T-helper 2 cell treated with Interferon-gamma antibody and Interleukin-4, amounts not matched to agents 5 μg/mL and 100 μg/mL, for 36 hours (primary cell): ENCODE measurements at regions not wholly inside any gene's neighbourhood (a gene's known extent, or its start where the extent isn't known, plus 50 kb on each side); places are given as distances from the start of the nearest gene placed in this dataset.

Experiments used
- DNase-seq: peaks from one replicate; pipeline ENCODE4 v3.0.0; 2021; ENCODE audit warnings: low spot score
- H3K27ac Mint-ChIP-seq: one replicate; pipeline ENCODE4 v1.8.0; 2021; ENCODE audit warnings: mild to moderate bottlenecking, mixed read lengths
- H3K27me3 Mint-ChIP-seq: one replicate; pipeline ENCODE4 v1.8.0; 2021; ENCODE audit warnings: low read depth, mixed read lengths
- H3K36me3 Mint-ChIP-seq: one replicate; pipeline ENCODE4 v1.8.0; 2021; ENCODE audit warnings: low read depth, mixed read lengths
- H3K4me1 Mint-ChIP-seq: one replicate; pipeline ENCODE4 v1.8.0; 2021; ENCODE audit warnings: low read depth, mixed read lengths
- H3K4me3 Mint-ChIP-seq: one replicate; pipeline ENCODE4 v1.8.0; 2022; ENCODE audit warnings: mild to moderate bottlenecking, moderate library complexity, mixed read lengths
- H3K9me3 Mint-ChIP-seq: one replicate; pipeline ENCODE4 v1.8.0; 2021; ENCODE audit warnings: mixed read lengths

DNA sequence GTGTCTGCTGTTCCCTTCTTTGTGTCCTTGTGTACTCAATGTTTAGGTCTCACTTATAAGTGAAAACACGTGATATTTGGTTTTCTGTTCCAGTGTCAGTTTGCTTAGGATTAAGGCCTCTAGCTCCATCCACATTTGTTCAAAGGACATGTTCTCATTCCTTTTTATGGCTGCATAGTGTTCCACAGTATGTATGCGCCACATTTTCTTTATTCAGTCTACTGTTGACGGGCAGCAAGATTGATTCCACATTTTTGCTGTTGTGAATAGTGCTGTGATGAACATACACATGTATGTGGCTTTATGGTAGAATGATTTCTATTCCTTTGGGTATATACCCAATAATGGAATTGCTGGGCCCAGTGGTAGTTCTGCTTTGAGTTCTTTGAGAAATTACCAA, 122.7 kb upstream of the THBS1 start:
- Mint-ChIP-seq H3K36me3 (no peaks in the 10 kb centered on the region), H3K4me3 (no peak overlapping the region), H3K27me3 (peaks cover 7% of the 10 kb centered on the region), H3K27ac (no peak overlapping the region), H3K9me3 (no peaks in the 10 kb centered on the region), H3K4me1 (no peaks in the 10 kb centered on the region)
- no peak for DNase-seq

DNA sequence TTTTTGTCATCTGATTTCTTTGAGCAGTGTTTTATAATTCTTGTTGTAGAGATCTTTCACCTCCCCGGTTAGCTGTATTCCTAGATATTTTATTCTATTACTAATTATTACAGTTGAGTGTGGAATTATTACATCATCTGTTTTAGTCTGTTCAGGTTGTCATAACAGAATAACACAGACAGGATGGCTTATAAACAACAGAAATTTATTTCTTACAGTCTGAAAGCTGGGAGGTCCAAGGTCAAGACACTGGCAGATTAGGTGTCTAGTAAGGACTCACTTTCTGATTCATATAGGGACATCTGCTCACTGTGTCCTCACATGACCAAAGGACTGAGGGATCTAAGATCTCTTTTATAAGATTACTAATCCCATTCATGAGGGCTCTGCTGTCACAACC, 121.3 kb upstream of the THBS1 start:
- no peaks in the 10 kb centered on the region for H3K36me3 Mint-ChIP-seq
- H3K27ac Mint-ChIP-seq, result no peak overlapping the region
- no peak overlapping the region for H3K4me3 Mint-ChIP-seq

DNA sequence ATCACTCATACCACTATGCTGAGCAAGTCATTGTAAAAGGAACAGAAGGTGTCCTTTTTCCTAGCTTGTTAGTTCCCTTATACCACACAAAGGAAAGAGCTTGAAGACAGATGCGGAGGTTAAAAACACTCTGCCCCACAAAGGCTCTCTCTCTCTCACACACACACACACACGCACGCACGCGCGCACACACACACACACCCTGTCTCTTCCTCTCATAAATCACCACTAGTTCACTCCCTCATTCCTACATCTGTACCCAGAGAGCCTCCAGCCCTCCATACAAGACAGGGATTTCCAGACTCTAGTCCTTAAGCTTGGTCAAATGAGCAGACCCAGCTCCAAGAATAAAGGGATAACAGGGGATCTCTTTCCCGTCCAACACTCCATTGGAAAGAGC, 120.1 kb upstream of the THBS1 start:
- H3K36me3 Mint-ChIP-seq, result no peaks in the 10 kb centered on the region
- H3K27ac Mint-ChIP-seq, result no peak overlapping the region
- H3K4me3 Mint-ChIP-seq, result no peak overlapping the region
- no peaks in the 10 kb centered on the region for H3K4me1 Mint-ChIP-seq
- no peak for DNase-seq
- H3K27me3 Mint-ChIP-seq, result peaks cover 8% of the 10 kb centered on the region
- H3K9me3 Mint-ChIP-seq, result no peaks in the 10 kb centered on the region

More for the DNA sequence above, 121.3 kb upstream of the THBS1 start:
- Mint-ChIP-seq H3K27me3 (peaks cover 8% of the 10 kb centered on the region), H3K4me1 (no peaks in the 10 kb centered on the region), H3K9me3 (no peaks in the 10 kb centered on the region)
- no peak for DNase-seq

DNA sequence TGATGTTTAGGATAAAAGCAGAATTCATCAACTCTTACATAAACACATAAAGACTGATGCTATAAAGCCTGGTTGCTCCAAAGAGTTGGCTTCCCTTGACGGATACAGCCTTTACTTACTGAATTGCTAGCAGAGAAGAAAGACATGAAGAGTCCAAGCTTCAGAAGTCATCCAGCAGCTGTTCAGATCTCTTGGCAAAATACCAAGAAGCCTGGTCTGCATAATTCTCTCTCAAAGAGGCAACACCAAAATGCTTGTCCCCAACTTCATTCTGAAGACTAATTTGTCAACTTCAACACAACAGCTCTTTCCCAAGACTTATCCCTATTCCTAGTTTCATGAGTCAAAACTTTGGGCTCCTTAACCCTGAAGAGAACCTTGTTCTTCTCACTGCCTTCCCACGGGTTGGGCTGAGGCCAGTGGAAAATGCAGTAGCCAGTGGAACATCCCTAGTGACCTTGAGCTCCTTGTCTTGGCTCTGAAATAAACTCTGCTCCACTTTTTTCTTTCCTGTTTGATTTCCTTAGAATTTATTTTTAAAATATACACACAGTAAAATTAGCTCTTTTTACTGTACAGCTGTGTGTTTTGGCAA, 119.2 kb upstream of the THBS1 start:
- no peak for DNase-seq
- Mint-ChIP-seq H3K27me3 (peaks cover 8% of the 10 kb centered on the region), H3K4me1 (no peaks in the 10 kb centered on the region), H3K36me3 (no peaks in the 10 kb centered on the region), H3K4me3 (no peak overlapping the region), H3K9me3 (no peaks in the 10 kb centered on the region), H3K27ac (no peak overlapping the region)

DNA sequence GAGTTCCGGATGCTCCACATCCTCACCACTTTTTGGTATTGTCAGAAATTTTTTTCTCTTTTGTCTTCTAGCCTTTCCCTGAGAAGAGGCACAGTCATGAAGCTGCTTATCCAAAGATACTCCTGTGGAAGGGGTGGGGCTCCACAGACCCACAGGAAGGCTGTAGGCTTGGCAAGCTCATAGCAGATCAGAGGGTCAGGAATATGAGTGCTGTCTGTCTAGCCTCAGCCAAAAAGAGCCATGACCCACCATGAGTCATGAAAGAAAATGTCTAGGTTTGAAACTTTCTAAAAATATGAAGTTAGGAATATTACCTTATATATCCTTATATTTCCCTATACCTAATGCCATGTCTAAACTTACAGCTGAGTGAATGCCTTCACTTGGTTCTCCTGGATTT, 118.2 kb upstream of the THBS1 start:
- H3K27ac Mint-ChIP-seq, result no peak overlapping the region
- no peaks in the 10 kb centered on the region for H3K36me3 Mint-ChIP-seq
- H3K27me3 Mint-ChIP-seq, result peaks cover 8% of the 10 kb centered on the region
- H3K4me3 Mint-ChIP-seq, result no peak overlapping the region
- no peaks in the 10 kb centered on the region for H3K4me1 Mint-ChIP-seq
- no peaks in the 10 kb centered on the region for H3K9me3 Mint-ChIP-seq
- DNase-seq, result no peak

DNA sequence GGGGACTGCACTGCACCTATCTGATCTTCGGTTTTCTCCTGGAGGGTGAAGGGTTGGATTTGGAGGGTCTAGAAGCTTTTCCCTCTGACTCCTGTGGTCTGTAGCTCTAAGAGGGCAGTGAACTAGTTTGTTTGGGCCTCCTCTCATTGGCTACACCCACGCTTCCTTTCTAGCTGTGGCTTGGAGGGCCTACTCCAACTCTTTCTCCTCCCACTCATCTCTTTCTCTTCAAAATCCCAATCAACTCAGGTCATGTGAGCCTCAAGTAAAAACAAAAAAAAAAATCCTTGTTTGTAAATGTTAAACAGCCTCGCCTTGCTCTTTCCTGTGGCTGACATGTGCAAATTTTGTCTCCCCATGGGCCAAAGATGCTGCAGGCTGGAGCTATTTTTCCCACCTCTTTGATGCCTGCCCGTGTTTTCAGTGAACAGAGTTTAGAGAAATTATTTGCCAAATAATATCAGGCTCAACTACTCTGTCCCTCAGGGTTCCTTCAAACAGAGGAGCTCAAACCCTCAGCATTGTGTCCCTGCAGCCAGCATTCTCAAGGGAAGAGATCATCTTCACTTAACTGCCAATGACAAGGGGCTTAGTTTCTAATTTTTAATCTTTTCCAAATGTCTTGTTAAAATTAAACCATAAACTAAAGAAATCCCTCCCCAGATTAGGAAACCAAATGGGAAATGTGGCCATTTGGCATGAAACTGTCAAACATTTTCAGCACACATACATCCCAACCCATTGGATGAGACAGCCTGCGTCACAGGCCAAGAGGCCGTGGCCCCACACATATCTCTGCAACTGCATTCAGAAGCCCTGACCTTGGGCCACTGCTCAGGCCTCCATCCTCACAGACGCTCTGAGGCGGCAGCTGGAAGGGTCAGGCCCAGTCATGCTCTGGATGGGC, 114.8 kb upstream of the THBS1 start:
- Mint-ChIP-seq H3K9me3 (no peaks in the 10 kb centered on the region), H3K4me3 (no peak overlapping the region), H3K27ac (no peak overlapping the region), H3K4me1 (no peaks in the 10 kb centered on the region), H3K36me3 (no peaks in the 10 kb centered on the region), H3K27me3 (peaks cover 8% of the 10 kb centered on the region)
- no peak for DNase-seq

DNA sequence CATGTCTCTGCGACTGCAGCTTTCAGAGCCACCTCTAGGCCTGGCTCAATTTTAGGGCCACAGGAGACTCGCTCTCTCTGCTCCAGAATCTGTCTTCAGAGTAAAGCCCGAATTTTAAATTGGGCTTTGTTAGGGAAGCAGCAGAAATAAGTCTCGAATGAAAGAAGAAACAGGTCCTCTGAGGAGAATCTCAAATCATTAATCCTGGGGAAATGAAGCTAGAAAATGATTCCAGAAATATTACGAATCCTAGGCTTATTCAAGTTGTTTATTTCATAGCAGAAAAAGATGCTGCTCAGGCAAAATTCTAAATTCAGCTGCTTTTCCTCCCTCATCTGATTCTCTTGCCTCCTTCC, 114.2 kb upstream of the THBS1 start:
- no peak overlapping the region for H3K4me3 Mint-ChIP-seq
- H3K36me3 Mint-ChIP-seq, result no peaks in the 10 kb centered on the region
- no peak for DNase-seq
- H3K27ac Mint-ChIP-seq, result no peak overlapping the region
- H3K27me3 Mint-ChIP-seq, result peaks cover 8% of the 10 kb centered on the region
- H3K4me1 Mint-ChIP-seq, result no peaks in the 10 kb centered on the region
- no peaks in the 10 kb centered on the region for H3K9me3 Mint-ChIP-seq

DNA sequence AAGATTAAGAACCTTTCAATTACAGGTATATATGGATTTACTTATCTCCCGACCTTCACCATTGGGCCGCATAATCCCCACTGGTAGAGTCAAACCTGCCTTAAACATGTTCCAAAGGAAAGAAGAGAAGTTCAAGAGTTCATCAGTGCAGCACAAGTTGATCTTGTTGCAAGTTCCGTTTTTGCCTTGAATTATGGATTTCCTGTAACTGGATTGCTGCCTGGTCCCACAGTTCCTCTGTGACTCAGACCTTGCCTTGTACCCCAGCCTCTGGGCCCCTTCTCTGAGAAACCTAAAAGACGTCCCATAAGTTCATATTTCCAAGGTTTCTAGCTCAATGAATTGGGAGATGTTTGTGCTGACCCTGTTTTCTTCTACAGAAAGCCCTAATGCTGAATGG, 112.5 kb upstream of the THBS1 start:
- DNase-seq, result no peak
- Mint-ChIP-seq H3K9me3 (no peaks in the 10 kb centered on the region), H3K27me3 (peaks cover 7% of the 10 kb centered on the region), H3K4me3 (no peak overlapping the region), H3K4me1 (no peaks in the 10 kb centered on the region), H3K36me3 (no peaks in the 10 kb centered on the region), H3K27ac (no peak overlapping the region)

DNA sequence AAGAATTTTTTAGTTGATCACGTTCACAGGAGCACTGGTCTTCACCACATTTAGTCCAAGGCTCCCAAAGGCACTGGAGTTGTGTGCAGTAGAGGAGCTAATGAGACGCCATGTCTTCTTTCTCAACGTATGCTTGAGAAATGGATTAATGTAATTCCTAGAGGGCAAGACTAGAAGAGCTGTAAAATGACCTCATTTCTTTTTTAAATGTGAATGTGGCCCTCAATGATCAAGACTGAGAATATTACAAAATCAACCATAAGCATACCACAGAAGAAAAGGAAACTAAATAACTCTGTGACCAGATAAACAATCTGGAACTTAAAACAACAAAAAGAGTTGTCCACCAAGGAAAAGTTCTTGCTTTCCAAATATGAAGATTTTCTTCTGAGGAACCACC, 112.1 kb upstream of the THBS1 start:
- no peaks in the 10 kb centered on the region for H3K36me3 Mint-ChIP-seq
- H3K9me3 Mint-ChIP-seq, result no peaks in the 10 kb centered on the region
- no peaks in the 10 kb centered on the region for H3K4me1 Mint-ChIP-seq

DNA sequence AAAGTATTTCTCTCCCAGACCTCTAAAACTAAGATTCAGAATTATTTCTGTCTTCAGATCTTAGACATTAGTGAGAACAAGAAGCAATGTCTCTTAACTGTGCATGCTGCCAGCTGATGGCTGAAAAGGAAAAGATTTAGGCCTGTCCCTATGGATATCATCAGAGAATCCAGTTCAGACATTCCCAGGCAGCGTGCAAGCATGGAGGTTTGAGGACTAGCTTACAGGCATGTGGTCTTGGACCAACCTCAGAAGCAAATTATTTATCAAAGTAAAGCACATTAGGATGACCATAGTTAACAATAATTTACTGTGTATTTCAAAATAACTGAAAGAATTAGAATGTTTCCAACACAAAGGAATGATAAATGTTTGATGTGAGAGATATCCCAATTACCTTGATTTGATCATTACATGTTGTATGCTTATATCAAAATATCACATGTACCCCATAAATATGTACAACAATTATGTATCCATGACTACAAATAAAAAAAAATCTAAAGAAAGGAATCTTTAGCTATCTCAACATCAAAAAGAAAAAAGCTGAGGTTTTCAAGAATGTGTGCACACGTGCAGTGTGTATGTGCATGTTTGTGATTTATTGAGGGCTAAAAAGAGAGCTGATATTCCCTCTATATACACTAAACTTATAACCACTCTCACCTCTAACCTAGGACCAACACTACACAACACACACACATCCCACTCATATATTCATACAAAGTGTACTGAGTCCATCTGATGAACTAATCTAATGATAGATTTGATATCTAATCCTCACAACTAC, 108.9 kb upstream of the THBS1 start:
- Mint-ChIP-seq H3K36me3 (no peaks in the 10 kb centered on the region), H3K27ac (no peak overlapping the region), H3K4me3 (no peak overlapping the region), H3K4me1 (no peaks in the 10 kb centered on the region), H3K9me3 (no peaks in the 10 kb centered on the region), H3K27me3 (peaks cover 2% of the 10 kb centered on the region)
- no peak for DNase-seq

More for the DNA sequence above, 112.1 kb upstream of the THBS1 start:
- Mint-ChIP-seq H3K4me3 (no peak overlapping the region), H3K27me3 (peaks cover 5% of the 10 kb centered on the region), H3K27ac (no peak overlapping the region)
- no peak for DNase-seq

DNA sequence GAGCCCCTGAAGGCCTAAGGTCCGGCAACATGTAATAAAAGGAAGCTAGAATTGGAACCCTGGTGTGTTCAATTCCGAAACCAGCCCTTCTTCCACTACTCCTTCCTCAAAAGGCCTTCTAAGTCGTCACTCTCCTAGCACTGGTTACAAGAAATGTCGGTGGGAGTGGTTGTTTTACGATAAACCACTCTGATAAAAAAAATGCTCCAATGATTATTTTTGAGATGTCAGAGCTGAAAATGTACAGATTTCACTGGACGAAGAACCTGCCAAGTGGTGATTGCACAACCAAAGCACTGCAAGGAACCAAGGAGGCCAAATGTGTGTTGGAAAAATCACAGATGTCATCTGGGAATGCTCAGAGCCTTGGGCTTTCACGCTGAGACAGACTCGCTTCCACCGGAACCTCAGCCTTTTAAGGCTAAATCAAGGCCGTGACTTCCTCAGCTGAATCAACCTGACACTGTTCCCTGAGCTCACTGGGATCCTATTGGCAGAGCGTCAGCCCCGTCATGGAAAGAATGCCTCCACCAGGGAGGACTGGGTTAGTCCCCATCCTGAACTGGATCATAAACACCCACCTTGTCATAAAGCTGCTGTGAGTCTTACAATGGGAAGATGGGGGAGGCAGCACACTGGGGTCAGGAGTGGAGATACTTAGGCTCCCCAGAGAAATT, 108.1 kb upstream of the THBS1 start:
- Mint-ChIP-seq H3K4me3 (no peak overlapping the region), H3K36me3 (no peaks in the 10 kb centered on the region), H3K27ac (no peak overlapping the region), H3K4me1 (no peaks in the 10 kb centered on the region), H3K27me3 (peaks cover 2% of the 10 kb centered on the region), H3K9me3 (no peaks in the 10 kb centered on the region)
- DNase-seq, result no peak

DNA sequence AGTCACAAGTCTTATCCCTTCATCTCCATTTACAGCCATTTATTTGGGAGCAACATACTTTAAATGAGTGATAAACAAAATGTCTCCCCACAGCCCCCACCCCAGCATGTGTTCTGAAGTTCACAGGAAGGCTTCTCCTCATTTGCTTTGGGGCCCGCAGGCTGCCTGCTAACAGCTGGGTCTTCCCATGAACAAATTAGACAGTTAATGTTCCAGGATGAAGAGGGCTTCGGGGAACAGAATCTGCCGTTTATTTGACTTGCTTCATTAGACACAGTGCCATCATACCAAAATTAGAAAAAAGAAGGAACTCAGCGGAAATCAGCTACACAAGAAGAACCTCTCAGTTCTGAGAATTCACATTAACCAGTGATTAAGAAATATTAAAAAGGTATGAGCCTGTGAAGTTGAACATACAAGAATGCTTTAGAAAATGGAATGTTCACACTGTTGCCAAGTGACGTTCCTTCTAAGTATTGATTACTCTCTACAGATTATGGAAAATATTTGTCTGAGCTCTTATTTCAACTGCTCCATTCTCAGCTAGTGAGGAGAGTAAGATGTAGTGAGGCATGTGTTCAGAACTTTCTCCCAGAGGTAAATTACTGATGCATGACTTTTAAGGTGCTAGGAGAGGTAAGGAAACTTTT, 107.5 kb upstream of the THBS1 start:
- no peaks in the 10 kb centered on the region for H3K9me3 Mint-ChIP-seq
- DNase-seq, result no peak
- H3K4me3 Mint-ChIP-seq, result no peak overlapping the region
- H3K27me3 Mint-ChIP-seq, result peaks cover 3% of the 10 kb centered on the region
- no peaks in the 10 kb centered on the region for H3K4me1 Mint-ChIP-seq
- H3K27ac Mint-ChIP-seq, result no peak overlapping the region
- H3K36me3 Mint-ChIP-seq, result no peaks in the 10 kb centered on the region

DNA sequence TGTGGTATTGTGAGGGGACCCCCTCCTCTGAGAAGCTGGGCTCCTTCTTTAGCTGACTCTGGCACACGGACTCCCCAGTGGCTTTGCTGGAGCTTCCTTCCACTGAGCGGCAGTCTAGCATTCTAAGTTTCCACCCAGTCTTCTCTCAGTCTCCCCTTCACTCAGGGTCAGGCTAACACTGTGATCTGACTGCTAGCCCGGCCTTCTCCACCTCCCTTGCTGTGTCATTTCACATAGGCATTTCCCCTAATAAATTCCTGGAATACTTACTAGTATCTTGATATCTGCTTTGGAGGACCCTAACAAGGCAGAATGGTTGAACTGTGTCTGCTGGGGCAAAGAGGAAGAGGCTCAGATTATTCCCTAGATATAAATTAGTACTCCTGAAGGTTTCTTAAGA, 106.2 kb upstream of the THBS1 start:
- H3K4me1 Mint-ChIP-seq, result peaks cover 3% of the 10 kb centered on the region
- no peak overlapping the region for H3K4me3 Mint-ChIP-seq
- DNase-seq, result no peak
- H3K27ac Mint-ChIP-seq, result no peak overlapping the region
- H3K27me3 Mint-ChIP-seq, result peaks cover 6% of the 10 kb centered on the region
- H3K9me3 Mint-ChIP-seq, result no peaks in the 10 kb centered on the region
- no peaks in the 10 kb centered on the region for H3K36me3 Mint-ChIP-seq
